ENCODE measurements at regions not wholly inside any gene's neighbourhood (a gene's known extent, or its start where the extent isn't known, plus 50 kb on each side); places are given as distances from the start of the nearest gene placed in this dataset.

- POLR2A ChIA-PET, result no interaction called here
- Mint-ChIP-seq H3K36me3 (ENCODE audit: low read depth) (no peaks in the 10 kb centered on the region), H3K27me3 (peaks cover 23% of the 10 kb centered on the region), H3K4me3 (no peak overlapping the region), H3K4me1 (no peaks in the 10 kb centered on the region), H3K9me3 (no peaks in the 10 kb centered on the region), H3K27ac (no peak overlapping the region)
- no peak for DNase-seq
- CTCF ChIA-PET, result no interaction called here
Measured at GRCh38 chrX:107502316-107502715, 52.9 kb downstream of the FRMPD3 start.

GRCh38 chrX:107504006-107504405, 54.6 kb downstream of the FRMPD3 start:
- POLR2A ChIA-PET, result no interaction called here
- DNase-seq, result no peak
- Mint-ChIP-seq H3K9me3 (no peaks in the 10 kb centered on the region), H3K27ac (no peak overlapping the region), H3K4me3 (no peak overlapping the region), H3K27me3 (peaks cover 38% of the 10 kb centered on the region), H3K4me1 (no peaks in the 10 kb centered on the region), H3K36me3 (ENCODE audit: low read depth) (no peaks in the 10 kb centered on the region)
- CTCF ChIA-PET, result no interaction called here

- Mint-ChIP-seq H3K27me3 (peaks cover 44% of the 10 kb centered on the region), H3K4me1 (no peaks in the 10 kb centered on the region), H3K4me3 (no peak overlapping the region), H3K36me3 (ENCODE audit: low read depth) (no peaks in the 10 kb centered on the region), H3K9me3 (no peaks in the 10 kb centered on the region), H3K27ac (no peak overlapping the region)
- ChIA-PET POLR2A (no interaction called here), CTCF (no interaction called here)
- no peak for DNase-seq
Measured at GRCh38 chrX:107505223-107505622, 55.8 kb downstream of the FRMPD3 start.

GRCh38 chrX:107506596-107507031, 57.2 kb downstream of the FRMPD3 start:
- peaks cover 44% of the 10 kb centered on the region for H3K27me3 Mint-ChIP-seq
- DNase-seq, result no peak
- H3K4me1 Mint-ChIP-seq, result no peaks in the 10 kb centered on the region
- H3K27ac Mint-ChIP-seq, result no peak overlapping the region
- ChIA-PET CTCF (no interaction called here), POLR2A (no interaction called here)
- H3K4me3 Mint-ChIP-seq, result no peak overlapping the region
- H3K36me3 Mint-ChIP-seq (ENCODE audit: low read depth), result no peaks in the 10 kb centered on the region
- H3K9me3 Mint-ChIP-seq, result no peaks in the 10 kb centered on the region

- CTCF ChIA-PET, result no interaction called here
- no peak for DNase-seq
- H3K4me3 Mint-ChIP-seq, result no peak overlapping the region
- POLR2A ChIA-PET, result no interaction called here
- H3K27me3 Mint-ChIP-seq, result peaks cover 46% of the 10 kb centered on the region
- H3K9me3 Mint-ChIP-seq, result no peaks in the 10 kb centered on the region
- no peaks in the 10 kb centered on the region for H3K36me3 Mint-ChIP-seq (ENCODE audit: low read depth)
- H3K27ac Mint-ChIP-seq, result no peak overlapping the region
- no peaks in the 10 kb centered on the region for H3K4me1 Mint-ChIP-seq
Measured at GRCh38 chrX:107507093-107507743, 57.8 kb downstream of the FRMPD3 start.

- DNase-seq, result no peak
- Mint-ChIP-seq H3K27ac (no peak overlapping the region), H3K4me3 (no peak overlapping the region), H3K27me3 (peaks cover 46% of the 10 kb centered on the region), H3K9me3 (no peaks in the 10 kb centered on the region), H3K4me1 (no peaks in the 10 kb centered on the region), H3K36me3 (ENCODE audit: low read depth) (no peaks in the 10 kb centered on the region)
- ChIA-PET POLR2A (no interaction called here), CTCF (no interaction called here)
Measured at GRCh38 chrX:107507744-107508117, 58.3 kb downstream of the FRMPD3 start.

- no peaks in the 10 kb centered on the region for H3K4me1 Mint-ChIP-seq
- CTCF ChIA-PET, result interaction anchor here (0.5 kb wide), 1 partner anchor 9 kb away, joined by 3 read pairs; no protein-coding TSS in a partner anchor
Measured at GRCh38 chrX:107508925-107509324, 59.5 kb downstream of the FRMPD3 start.

GRCh38 chrX:107514944-107515343, 65.5 kb downstream of the FRMPD3 start:
- ChIA-PET POLR2A (no interaction called here), CTCF (no interaction called here)
- no peak overlapping the region for H3K27ac Mint-ChIP-seq
- H3K4me1 Mint-ChIP-seq, result no peaks in the 10 kb centered on the region
- DNase-seq, result no peak
- peaks cover 16% of the 10 kb centered on the region for H3K27me3 Mint-ChIP-seq
- no peaks in the 10 kb centered on the region for H3K36me3 Mint-ChIP-seq (ENCODE audit: low read depth)
- H3K4me3 Mint-ChIP-seq, result no peak overlapping the region
- no peaks in the 10 kb centered on the region for H3K9me3 Mint-ChIP-seq

More at GRCh38 chrX:107508925-107509324, 59.5 kb downstream of the FRMPD3 start:
- DNase-seq, result no peak
- Mint-ChIP-seq H3K27me3 (peaks cover 42% of the 10 kb centered on the region), H3K4me3 (no peak overlapping the region), H3K27ac (no peak overlapping the region), H3K9me3 (no peaks in the 10 kb centered on the region), H3K36me3 (ENCODE audit: low read depth) (no peaks in the 10 kb centered on the region)
- POLR2A ChIA-PET, result no interaction called here

- no peaks in the 10 kb centered on the region for H3K9me3 Mint-ChIP-seq
- DNase-seq, result no peak
- POLR2A ChIA-PET, result no interaction called here
- H3K36me3 Mint-ChIP-seq (ENCODE audit: low read depth), result no peaks in the 10 kb centered on the region
- H3K27me3 Mint-ChIP-seq, result peaks cover 5% of the 10 kb centered on the region
- H3K4me1 Mint-ChIP-seq, result no peaks in the 10 kb centered on the region
- CTCF ChIA-PET, result no interaction called here
- no peak overlapping the region for H3K4me3 Mint-ChIP-seq
- H3K27ac Mint-ChIP-seq, result no peak overlapping the region
Measured at GRCh38 chrX:107521877-107522586, 72.6 kb downstream of the FRMPD3 start.

- ChIA-PET POLR2A (no interaction called here), CTCF (interaction anchor here (0.5 kb wide), 1 partner anchor 22 kb away, joined by 4 read pairs; no protein-coding TSS in a partner anchor)
- DNase-seq, result no peak
- no peak overlapping the region for H3K27ac Mint-ChIP-seq
- peaks cover 3% of the 10 kb centered on the region for H3K27me3 Mint-ChIP-seq
- no peaks in the 10 kb centered on the region for H3K4me1 Mint-ChIP-seq
- no peaks in the 10 kb centered on the region for H3K36me3 Mint-ChIP-seq (ENCODE audit: low read depth)
- no peaks in the 10 kb centered on the region for H3K9me3 Mint-ChIP-seq
- H3K4me3 Mint-ChIP-seq, result no peak overlapping the region
Measured at GRCh38 chrX:107522901-107523300, 73.4 kb downstream of the FRMPD3 start.

- Mint-ChIP-seq H3K36me3 (ENCODE audit: low read depth) (no peaks in the 10 kb centered on the region), H3K4me1 (no peaks in the 10 kb centered on the region), H3K27ac (no peak overlapping the region), H3K27me3 (no peaks in the 10 kb centered on the region), H3K9me3 (no peaks in the 10 kb centered on the region), H3K4me3 (no peak overlapping the region)
- ChIA-PET POLR2A (no interaction called here), CTCF (no interaction called here)
- no peak for DNase-seq
Measured at GRCh38 chrX:107526141-107526540, 76.7 kb downstream of the FRMPD3 start.

GRCh38 chrX:107530141-107530540, 80.7 kb downstream of the FRMPD3 start:
- Mint-ChIP-seq H3K4me1 (no peaks in the 10 kb centered on the region), H3K27me3 (peaks cover 8% of the 10 kb centered on the region), H3K4me3 (no peak overlapping the region), H3K27ac (no peak overlapping the region), H3K36me3 (ENCODE audit: low read depth) (no peaks in the 10 kb centered on the region), H3K9me3 (no peaks in the 10 kb centered on the region)
- ChIA-PET CTCF (no interaction called here), POLR2A (no interaction called here)
- DNase-seq, result no peak

GRCh38 chrX:107537815-107538214, 88.4 kb downstream of the FRMPD3 start:
- DNase-seq, result peak; percentile 40
- H3K4me1 Mint-ChIP-seq, result no peaks in the 10 kb centered on the region
- H3K36me3 Mint-ChIP-seq (ENCODE audit: low read depth), result no peaks in the 10 kb centered on the region
- no peak overlapping the region for H3K27ac Mint-ChIP-seq
- ChIA-PET CTCF (interaction anchor here (0.7 to 1.8 kb wide), 5 partner anchors 11 to 239 kb away, joined by 3 to 9 read pairs (median 6); partner anchors contain the start of genes NCBP2L and PRPS1), POLR2A (no interaction called here)
- H3K9me3 Mint-ChIP-seq, result no peaks in the 10 kb centered on the region
- no peak overlapping the region for H3K4me3 Mint-ChIP-seq
- peaks cover 7% of the 10 kb centered on the region for H3K27me3 Mint-ChIP-seq

- POLR2A ChIA-PET, result no interaction called here
- H3K27ac Mint-ChIP-seq, result no peak overlapping the region
- H3K4me1 Mint-ChIP-seq, result no peaks in the 10 kb centered on the region
- no peak overlapping the region for H3K4me3 Mint-ChIP-seq
- no peaks in the 10 kb centered on the region for H3K36me3 Mint-ChIP-seq (ENCODE audit: low read depth)
- peaks cover 3% of the 10 kb centered on the region for H3K27me3 Mint-ChIP-seq
- CTCF ChIA-PET, result no interaction called here
- no peaks in the 10 kb centered on the region for H3K9me3 Mint-ChIP-seq
- DNase-seq, result no peak
Measured at GRCh38 chrX:107541244-107541643, 87.1 kb upstream of the PRPS1 start.
